Epithelial cell of esophagus (primary cell): ENCODE measurements at regions not wholly inside any gene's neighbourhood (a gene's known extent, or its start where the extent isn't known, plus 50 kb on each side); places are given as distances from the start of the nearest gene placed in this dataset.
A peak's percentile ranks its signal among the peaks of the same experiment; 100 is the strongest.

Experiments used
- DNase-seq: peaks from one replicate; pipeline ENCODE4 v3.0.0; 2010; ENCODE audit warnings: low read depth
- H3K4me3 ChIP-seq: 2 replicates; pipeline ENCODE4 v1.5.1; 2011; ENCODE audit warnings: mild to moderate bottlenecking, low read length, control low read depth
- CTCF ChIP-seq: IDR thresholded peaks from 2 replicates; pipeline ENCODE4 v1.5.1; 2011; ENCODE audit warnings: low read depth, mild to moderate bottlenecking, low read length, control low read depth, inconsistent platforms; ENCODE audit not compliant: insufficient read depth; ENCODE audit errors: missing control alignments

GRCh38 chr18:39693359-39693758 is 2127.8 kb upstream of the CELF4 start:
- no peak overlapping the region for H3K4me3 ChIP-seq
- DNase-seq: no peak

GRCh38 chr18:39692367-39693015 is 2126.9 kb upstream of the CELF4 start:
- DNase-seq: no peak
- no peak for TF ChIP-seq CTCF
- H3K4me3 ChIP-seq: no peak overlapping the region

More at GRCh38 chr18:39693359-39693758, 2127.8 kb upstream of the CELF4 start:
- TF ChIP-seq CTCF: no peak

GRCh38 chr18:39685303-39685902 is 2119.8 kb upstream of the CELF4 start:
- no peak for TF ChIP-seq CTCF
- no peak overlapping the region for H3K4me3 ChIP-seq
- DNase-seq: no peak

GRCh38 chr18:39681061-39681460 is 2115.5 kb upstream of the CELF4 start:
- H3K4me3 ChIP-seq: no peak overlapping the region
- TF ChIP-seq CTCF: peak; percentile 18
- peak; percentile 21 for DNase-seq

GRCh38 chr18:39675906-39676305 is 2110.3 kb upstream of the CELF4 start:
- DNase-seq: no peak
- TF ChIP-seq CTCF: no peak
- H3K4me3 ChIP-seq: no peak overlapping the region

- DNase-seq: no peak
- H3K4me3 ChIP-seq: no peak overlapping the region
- no peak for TF ChIP-seq CTCF
Measured at GRCh38 chr18:39675368-39675767, 2109.8 kb upstream of the CELF4 start.

GRCh38 chr18:39672171-39672570 is 2106.6 kb upstream of the CELF4 start:
- DNase-seq: no peak
- no peak overlapping the region for H3K4me3 ChIP-seq
- TF ChIP-seq CTCF: no peak
